Heart left ventricle (tissue), 16 donors: ENCODE measurements at regions not wholly inside any gene's neighbourhood (a gene's known extent, or its start where the extent isn't known, plus 50 kb on each side); places are given as distances from the start of the nearest gene placed in this dataset.

Source experiments
- ATAC-seq, 4 donors: fragments of 200-7000 bp; cut with Tn5 transposase; one replicate each; pipeline ENCODE4 v1.9.1; 2020 to 2022; ENCODE audit warnings: moderate library complexity in 4 of 4, mild to moderate bottlenecking in 3 of 4, moderate number of reproducible peaks in 1 of 4
- DNase-seq, 5 donors: peaks; one replicate each; pipeline ENCODE4 v3.0.0-alpha.2; 2020
- H3K27ac ChIP-seq, 12 donors: fragments of 200-600 bp; sonication (generic) in 4 of 12; one replicate each; pipeline versions ENCODE4 v1.5.0 to v1.8.0; 2016 to 2022; ENCODE audit warnings: mild to moderate bottlenecking in 2 of 12
- H3K27me3 ChIP-seq, 9 donors: fragments of 200-600 bp; sonication (generic) in 2 of 9; one replicate each; pipeline versions ENCODE4 v1.5.1 to v1.8.0; 2016 to 2022; ENCODE audit warnings: mild to moderate bottlenecking in 3 of 9
- H3K36me3 ChIP-seq, 9 donors: fragments of 200-600 bp; sonication (generic) in 2 of 9; one replicate each; pipeline versions ENCODE4 v1.5.0 to v1.8.0; 2018 to 2022; ENCODE audit warnings: mild to moderate bottlenecking in 2 of 9
- H3K4me1 ChIP-seq, 12 donors: fragments of 200-600 bp; sonication (generic) in 4 of 12; one replicate each; pipeline versions ENCODE4 v1.5.0 to v1.8.0; 2016 to 2022; ENCODE audit warnings: mild to moderate bottlenecking in 3 of 12
- H3K4me3 ChIP-seq, 12 donors: fragments of 200-600 bp; sonication (generic) in 4 of 12; one replicate each; pipeline versions ENCODE4 v1.5.0 to v1.8.0; 2017 to 2022; ENCODE audit warnings: mild to moderate bottlenecking in 9 of 12, moderate library complexity in 4 of 12
- H3K9me3 ChIP-seq, 12 donors: fragments of 200-600 bp; sonication (generic) in 4 of 12; one replicate each; pipeline versions ENCODE4 v1.5.0 to v1.8.0; 2016 to 2022; ENCODE audit warnings: mild to moderate bottlenecking in 1 of 12
- POLR2A ChIP-seq, 2 donors: fragments of 450-650 bp; IDR thresholded peaks; one replicate each; pipeline ENCODE4 v1.6.1; 2017; ENCODE audit warnings: antibody characterized with exemption in 2 of 2, mild to moderate bottlenecking in 2 of 2, moderate library complexity in 2 of 2
- WGBS, 4 donors: extraction: QIAGEN DNeasy Blood & Tissue Kit in 2 of 4; methylation state at CpG; one replicate each; pipeline versions ENCODE4 v1.1.5 to v1.1.7; 2013 to 2018; 5-methylcytosine and 5-hydroxymethylcytosine counted together
- intact Hi-C, 10 donors: fragments of 100-400 bp; cut with DNase I; formaldehyde crosslinking; loops; one replicate each; pipeline versions ENCODE4 v1.11.1 to v1.14.2; 2022
- TF ChIP-seq, protein P1 (sequence below), 12 donors: fragments of 200-600 bp; sonication (generic) in 4 of 12; IDR thresholded peaks; one replicate each; pipeline versions ENCODE4 v1.5.0 to v1.8.0; 2018 to 2022; ENCODE audit warnings: antibody characterized with exemption in 12 of 12, mild to moderate bottlenecking in 5 of 12
- donor health status: ischemic (EF 13 %, LVEDD 7.1; RV severe dilation, severe dysfunction).
- donor health status: healthy with polysubstance abuse.
- donor health status: DM: no; HTN: yes; CAD: no.
- donor health status: DM: no; HTN: no; CAD: no.
- donor health status: ischemic (EF 25% LVEDD 6.9; RV normal size, moderate dysfunction).
- donor health status: ischemic (EF 25% LVEDD 5.7; RV mildly dilated, moderate dysfunction).
- donor health status: healthy.
- donor health status: DM: yes; HTN: yes; CAD: no.
- donor health status: ischemic (EF 35%, LVEDD 5.7; RV mildly dilated, moderate dysfunction).
- donor health status: nonischemic (EF 11% LVEDD 7.7; RV severe dilation, severe dysfunction).
- donor health status: DM: yes; HTN: yes; CAD: no.
- donor health status: PGD.
- donor health status: ischemic (EF 29% LVEDD 5.4; RV normal size, mild dysfunction).
- donor health status: nonischemic (EF 23%, LVEDD 6.1; RV moderate dilation, normal function).

GRCh38 chr3:166291186-166291955 is 454.1 kb upstream of the BCHE start:
- TF ChIP-seq POLR2A (IDR thresholded peaks at IDR 0.05), result no peak
- TF ChIP-seq, protein P1, sequence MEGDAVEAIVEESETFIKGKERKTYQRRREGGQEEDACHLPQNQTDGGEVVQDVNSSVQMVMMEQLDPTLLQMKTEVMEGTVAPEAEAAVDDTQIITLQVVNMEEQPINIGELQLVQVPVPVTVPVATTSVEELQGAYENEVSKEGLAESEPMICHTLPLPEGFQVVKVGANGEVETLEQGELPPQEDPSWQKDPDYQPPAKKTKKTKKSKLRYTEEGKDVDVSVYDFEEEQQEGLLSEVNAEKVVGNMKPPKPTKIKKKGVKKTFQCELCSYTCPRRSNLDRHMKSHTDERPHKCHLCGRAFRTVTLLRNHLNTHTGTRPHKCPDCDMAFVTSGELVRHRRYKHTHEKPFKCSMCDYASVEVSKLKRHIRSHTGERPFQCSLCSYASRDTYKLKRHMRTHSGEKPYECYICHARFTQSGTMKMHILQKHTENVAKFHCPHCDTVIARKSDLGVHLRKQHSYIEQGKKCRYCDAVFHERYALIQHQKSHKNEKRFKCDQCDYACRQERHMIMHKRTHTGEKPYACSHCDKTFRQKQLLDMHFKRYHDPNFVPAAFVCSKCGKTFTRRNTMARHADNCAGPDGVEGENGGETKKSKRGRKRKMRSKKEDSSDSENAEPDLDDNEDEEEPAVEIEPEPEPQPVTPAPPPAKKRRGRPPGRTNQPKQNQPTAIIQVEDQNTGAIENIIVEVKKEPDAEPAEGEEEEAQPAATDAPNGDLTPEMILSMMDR (IDR thresholded peaks at IDR 0.05), result no peak
- Histone ChIP-seq H3K4me3 (no peak overlapping the region), H3K4me1 (no peaks in the 10 kb centered on the region), H3K27me3 (no peaks in the 10 kb centered on the region), H3K9me3 (no peaks in the 10 kb centered on the region), H3K27ac (no peak overlapping the region), H3K36me3 (no peaks in the 10 kb centered on the region)
- ATAC-seq (no peak), DNase-seq (no peak)
- intact Hi-C loops, result no loop called here
- WGBS, 4 donors, result 40 to 59% (median 48%) methylated on average over 5 of the region's 5 CpGs

- no peak for DNase-seq
- no peak for TF ChIP-seq POLR2A (IDR thresholded peaks at IDR 0.05)
- TF ChIP-seq, protein P1 (IDR thresholded peaks at IDR 0.05), result no peak
- H3K9me3 ChIP-seq, result no peaks in the 10 kb centered on the region
- WGBS, 4 donors, result 73 to 85% (median 79%) methylated on average over 2 of the region's 2 CpGs
- ATAC-seq, result no peak
- no peaks in the 10 kb centered on the region for H3K4me1 ChIP-seq
- H3K36me3 ChIP-seq, result no peaks in the 10 kb centered on the region
- H3K4me3 ChIP-seq, result no peak overlapping the region
- H3K27me3 ChIP-seq, result no peaks in the 10 kb centered on the region
- intact Hi-C loops, result no loop called here
- H3K27ac ChIP-seq, result no peak overlapping the region
Measured at GRCh38 chr3:166285001-166285400, 447.8 kb upstream of the BCHE start.

GRCh38 chr3:166283840-166284239 is 446.6 kb upstream of the BCHE start:
- DNase-seq (no peak), ATAC-seq (no peak)
- H3K27me3 ChIP-seq, result no peaks in the 10 kb centered on the region
- no peaks in the 10 kb centered on the region for H3K4me1 ChIP-seq
- TF ChIP-seq, protein P1 (IDR thresholded peaks at IDR 0.05), result no peak
- no peak for TF ChIP-seq POLR2A (IDR thresholded peaks at IDR 0.05)
- no peak overlapping the region for H3K4me3 ChIP-seq
- 64 to 76% (median 68%) methylated on average over 5 of the region's 5 CpGs for WGBS, 4 donors
- H3K36me3 ChIP-seq, result no peaks in the 10 kb centered on the region
- H3K27ac ChIP-seq, result no peak overlapping the region
- intact Hi-C loops, result no loop called here
- no peaks in the 10 kb centered on the region for H3K9me3 ChIP-seq

GRCh38 chr3:166282931-166283330 is 445.7 kb upstream of the BCHE start:
- no peaks in the 10 kb centered on the region for H3K4me1 ChIP-seq
- no peak for DNase-seq
- no peak overlapping the region for H3K4me3 ChIP-seq
- 67 to 90% (median 79%) methylated on average over 2 of the region's 2 CpGs for WGBS, 4 donors
- intact Hi-C loops, result no loop called here
- no peaks in the 10 kb centered on the region for H3K27me3 ChIP-seq
- TF ChIP-seq, protein P1 (IDR thresholded peaks at IDR 0.05), result no peak
- no peak for TF ChIP-seq POLR2A (IDR thresholded peaks at IDR 0.05)
- no peak for ATAC-seq
- H3K9me3 ChIP-seq, result no peaks in the 10 kb centered on the region
- no peak overlapping the region for H3K27ac ChIP-seq
- H3K36me3 ChIP-seq, result no peaks in the 10 kb centered on the region
